Gastroesophageal sphincter (tissue), 3 donors: ENCODE measurements at regions not wholly inside any gene's neighbourhood (a gene's known extent, or its start where the extent isn't known, plus 50 kb on each side); places are given as distances from the start of the nearest gene placed in this dataset.

Experiments used
- CTCF ChIP-seq, 4 experiments: fragments of 200-600 bp in 2 of 4; fragments of 450-650 bp in 2 of 4; sonication (generic) in 1 of 4; IDR thresholded peaks; one replicate each; pipeline ENCODE4 v1.5.1; 2017 to 2019; ENCODE audit warnings: antibody characterized with exemption in 4 of 4, mild to moderate bottlenecking in 2 of 4, moderate library complexity in 2 of 4
- POLR2A ChIP-seq, 2 donors: fragments of 450-650 bp; IDR thresholded peaks; one replicate each; pipeline ENCODE4 v1.6.1; 2017; ENCODE audit warnings: antibody characterized with exemption in 2 of 2, mild to moderate bottlenecking in 2 of 2, moderate library complexity in 1 of 2
- POLR2AphosphoS5 ChIP-seq: sonication (generic); formaldehyde crosslinking; IDR thresholded peaks from one replicate; pipeline ENCODE4 v1.6.1; 2017; ENCODE audit warnings: antibody characterized with exemption

- TF ChIP-seq CTCF (IDR thresholded peaks at IDR 0.05): no peak
- TF ChIP-seq POLR2AphosphoS5: no peak
- TF ChIP-seq POLR2A (IDR thresholded peaks at IDR 0.05): no peak
Measured at GRCh38 chr3:188001093-188001492, 152.9 kb upstream of the LPP start.
